Lower lobe of right lung (tissue), 2 donors: ENCODE measurements at regions not wholly inside any gene's neighbourhood (a gene's known extent, or its start where the extent isn't known, plus 50 kb on each side); places are given as distances from the start of the nearest gene placed in this dataset.

Experiments used
- ATAC-seq, 2 donors: fragments of 200-7000 bp; cut with Tn5 transposase; one replicate each; pipeline ENCODE4 v1.9.1; 2020 to 2022; ENCODE audit warnings: mild to moderate bottlenecking in 2 of 2, moderate library complexity in 2 of 2
- DNase-seq: peaks from one replicate; pipeline ENCODE4 v3.0.0-alpha.2; 2020
- H3K27ac ChIP-seq: fragments of 200-600 bp; one replicate; pipeline ENCODE4 v1.8.0; 2022
- H3K27me3 ChIP-seq: fragments of 200-600 bp; one replicate; pipeline ENCODE4 v1.8.0; 2022; ENCODE audit warnings: low read depth
- H3K36me3 ChIP-seq: fragments of 200-600 bp; one replicate; pipeline ENCODE4 v1.8.0; 2022; ENCODE audit warnings: mild to moderate bottlenecking
- H3K4me1 ChIP-seq: fragments of 200-600 bp; one replicate; pipeline ENCODE4 v1.8.0; 2022
- H3K4me3 ChIP-seq: fragments of 200-600 bp; one replicate; pipeline ENCODE4 v1.8.0; 2022; ENCODE audit warnings: mild to moderate bottlenecking
- H3K9me3 ChIP-seq: fragments of 200-600 bp; one replicate; pipeline ENCODE4 v1.8.0; 2022
- CTCF ChIP-seq: fragments of 200-600 bp; IDR thresholded peaks from one replicate; pipeline ENCODE4 v1.8.0; 2022; ENCODE audit warnings: antibody characterized with exemption, mild to moderate bottlenecking
- intact Hi-C: fragments of 100-400 bp; cut with DNase I; formaldehyde crosslinking; loops from one replicate; pipeline ENCODE4 v1.11.0; 2022
- donor health status: DM: no; HTN: yes; CAD: no; lungs with severe emphysema.

- no peaks in the 10 kb centered on the region for H3K27me3 ChIP-seq
- no peak for TF ChIP-seq CTCF
- ATAC-seq: no peak
These were observed 240.7 kb downstream of the LPIN1 start for GRCh38 chr2:11987151-11987550.

GRCh38 chr2:11988691-11989353, 242.4 kb downstream of the LPIN1 start:
- intact Hi-C loops: no loop called here
- DNase-seq (no peak), ATAC-seq (no peak)
- Histone ChIP-seq H3K27ac (no peak overlapping the region), H3K4me3 (no peak overlapping the region), H3K4me1 (peaks cover 3% of the 10 kb centered on the region), H3K9me3 (no peaks in the 10 kb centered on the region), H3K27me3 (no peaks in the 10 kb centered on the region), H3K36me3 (no peaks in the 10 kb centered on the region)
- no peak for TF ChIP-seq CTCF

More at GRCh38 chr2:11987151-11987550, 240.7 kb downstream of the LPIN1 start:
- H3K36me3 ChIP-seq: no peaks in the 10 kb centered on the region
- no peak for DNase-seq
- no peaks in the 10 kb centered on the region for H3K9me3 ChIP-seq
- intact Hi-C loops: no loop called here
- peaks cover 3% of the 10 kb centered on the region for H3K4me1 ChIP-seq
- H3K27ac ChIP-seq: no peak overlapping the region
- no peak overlapping the region for H3K4me3 ChIP-seq

- Histone ChIP-seq H3K4me1 (peaks cover 3% of the 10 kb centered on the region), H3K36me3 (no peaks in the 10 kb centered on the region), H3K4me3 (no peak overlapping the region), H3K9me3 (no peaks in the 10 kb centered on the region), H3K27ac (no peak overlapping the region), H3K27me3 (no peaks in the 10 kb centered on the region)
- DNase-seq: no peak
- intact Hi-C loops: no loop called here
- TF ChIP-seq CTCF: no peak
- no peak for ATAC-seq
These were observed 242.9 kb downstream of the LPIN1 start for GRCh38 chr2:11989354-11989703.

GRCh38 chr2:11990576-11990975, 244.1 kb downstream of the LPIN1 start:
- peaks cover 3% of the 10 kb centered on the region for H3K4me1 ChIP-seq
- TF ChIP-seq CTCF: no peak
- H3K36me3 ChIP-seq: no peaks in the 10 kb centered on the region
- no peak for DNase-seq
- H3K27me3 ChIP-seq: no peaks in the 10 kb centered on the region
- no peak overlapping the region for H3K27ac ChIP-seq
- no peak overlapping the region for H3K4me3 ChIP-seq
- no peak for ATAC-seq
- H3K9me3 ChIP-seq: no peaks in the 10 kb centered on the region
- intact Hi-C loops: no loop called here

GRCh38 chr2:11993749-11994148, 247.3 kb downstream of the LPIN1 start:
- no peaks in the 10 kb centered on the region for H3K27me3 ChIP-seq
- no peaks in the 10 kb centered on the region for H3K36me3 ChIP-seq
- no peaks in the 10 kb centered on the region for H3K9me3 ChIP-seq
- H3K4me3 ChIP-seq: no peak overlapping the region
- intact Hi-C loops: no loop called here
- ATAC-seq (no peak), DNase-seq (no peak)
- H3K4me1 ChIP-seq: peaks cover 3% of the 10 kb centered on the region
- no peak for TF ChIP-seq CTCF
- no peak overlapping the region for H3K27ac ChIP-seq
